ENCODE measurements at regions not wholly inside any gene's neighbourhood (a gene's known extent, or its start where the extent isn't known, plus 50 kb on each side); places are given as distances from the start of the nearest gene placed in this dataset.

- no peak for TF ChIP-seq OSR1 (CRISPR knock-in tag; IDR thresholded peaks at IDR 0.05)
- no peak for TF ChIP-seq CSRNP3 (CRISPR knock-in tag; IDR thresholded peaks at IDR 0.05)
- no peak for TF ChIP-seq TCF4 (CRISPR knock-in tag; IDR thresholded peaks at IDR 0.05; ENCODE audit: borderline replicate concordance)
- no peak for TF ChIP-seq CSDC2 (CRISPR knock-in tag; IDR thresholded peaks at IDR 0.05)
- TF ChIP-seq PATZ1 (CRISPR knock-in tag; IDR thresholded peaks at IDR 0.05; ENCODE audit: borderline replicate concordance), result no peak
- TF ChIP-seq POU6F1 (CRISPR knock-in tag; IDR thresholded peaks at IDR 0.05; ENCODE audit: borderline replicate concordance, low read depth), result no peak
- TF ChIP-seq ARNTL (CRISPR knock-in tag; IDR thresholded peaks at IDR 0.05; ENCODE audit: borderline replicate concordance, low read depth), result no peak
- no peak for TF ChIP-seq ZNF565 (CRISPR knock-in tag; conservative IDR thresholded peaks at IDR 0.05; ENCODE audit: low read depth)
- TF ChIP-seq ZNF8 (CRISPR knock-in tag; IDR thresholded peaks at IDR 0.05), result no peak
- ATAC-seq, result no peak
These were observed 144.7 kb upstream of the ITGA4 start for GRCh38 chr2:181312515-181312927.

GRCh38 chr2:181313845-181314244 is 143.3 kb upstream of the ITGA4 start:
- no peak for ATAC-seq
- TF ChIP-seq ZC3H10 (CRISPR knock-in tag; IDR thresholded peaks at IDR 0.05), result no peak
- TF ChIP-seq CSRNP3 (CRISPR knock-in tag; IDR thresholded peaks at IDR 0.05), result no peak

GRCh38 chr2:181314551-181314950 is 142.6 kb upstream of the ITGA4 start:
- TF ChIP-seq GLIS3 (CRISPR knock-in tag; IDR thresholded peaks at IDR 0.05) (no peak), CREB5 (CRISPR knock-in tag; IDR thresholded peaks at IDR 0.05; ENCODE audit: low read depth) (no peak), ZC3H10 (CRISPR knock-in tag; IDR thresholded peaks at IDR 0.05) (no peak), BACH2 (CRISPR knock-in tag; IDR thresholded peaks at IDR 0.05; ENCODE audit: borderline replicate concordance) (no peak), PATZ1 (CRISPR knock-in tag; IDR thresholded peaks at IDR 0.05; ENCODE audit: borderline replicate concordance) (no peak), ZFP3 (CRISPR knock-in tag; IDR thresholded peaks at IDR 0.05) (no peak), ISL1 (CRISPR knock-in tag; IDR thresholded peaks at IDR 0.05) (no peak), ESRRG (CRISPR knock-in tag; IDR thresholded peaks at IDR 0.05) (no peak), ZNF8 (CRISPR knock-in tag; IDR thresholded peaks at IDR 0.05) (no peak), TCF4 (CRISPR knock-in tag; IDR thresholded peaks at IDR 0.05; ENCODE audit: borderline replicate concordance) (no peak), PPARA (CRISPR knock-in tag; IDR thresholded peaks at IDR 0.05; ENCODE audit: borderline replicate concordance) (no peak), ZNF565 (CRISPR knock-in tag; conservative IDR thresholded peaks at IDR 0.05; ENCODE audit: low read depth) (no peak), ZNF70 (CRISPR knock-in tag; IDR thresholded peaks at IDR 0.05) (no peak), POU6F1 (CRISPR knock-in tag; IDR thresholded peaks at IDR 0.05; ENCODE audit: borderline replicate concordance, low read depth) (no peak), TSHZ2 (CRISPR knock-in tag; IDR thresholded peaks at IDR 0.05) (no peak), RARB (CRISPR knock-in tag; IDR thresholded peaks at IDR 0.05) (no peak)
- ATAC-seq, result no peak

All from SK-N-SH treated with all-trans-retinoic acid at 6 μM for 48 hours (cell line).